GM11168 (cell line): ENCODE measurements at regions not wholly inside any gene's neighbourhood (a gene's known extent, or its start where the extent isn't known, plus 50 kb on each side); places are given as distances from the start of the nearest gene placed in this dataset.
"Not testable (repeated sequence)": the region's sequence is repeated elsewhere in the genome, so short reads cannot be mapped to it uniquely, and the experiment has no call there.

Source experiments
- in situ Hi-C: fragments of 300-500 bp; cut with MboI; formaldehyde crosslinking; loops from one replicate; pipeline ENCODE4 v1.12.0; 2022; ENCODE audit warnings: low sequenced_read_pairs; ENCODE audit not compliant: unreplicated experiment

DNA sequence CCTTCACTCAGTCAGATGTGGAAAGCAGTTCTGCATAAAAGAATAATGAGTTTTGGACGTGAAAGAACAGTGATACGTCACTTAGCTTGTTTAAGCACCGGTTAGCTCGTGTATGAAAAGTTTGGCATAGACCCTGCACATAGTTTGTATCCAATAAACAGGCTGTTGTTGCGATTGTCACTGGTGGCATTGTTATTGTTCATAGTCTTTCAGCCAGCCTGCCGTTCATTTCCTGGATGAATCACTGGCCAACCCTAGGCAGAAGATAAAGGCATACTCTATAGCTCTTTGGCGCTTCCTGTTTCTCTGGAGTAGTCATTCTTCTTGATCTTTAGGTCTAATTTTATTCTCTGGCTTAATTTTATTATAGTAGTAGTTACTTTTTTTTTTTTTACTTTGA, 57.8 kb upstream of the ANKRD30A start:
- in situ Hi-C loops: no loop called here

GRCh38 chr10:37062296-37062695, 63.1 kb upstream of the ANKRD30A start:
- in situ Hi-C loops: not testable (repeated sequence)

DNA sequence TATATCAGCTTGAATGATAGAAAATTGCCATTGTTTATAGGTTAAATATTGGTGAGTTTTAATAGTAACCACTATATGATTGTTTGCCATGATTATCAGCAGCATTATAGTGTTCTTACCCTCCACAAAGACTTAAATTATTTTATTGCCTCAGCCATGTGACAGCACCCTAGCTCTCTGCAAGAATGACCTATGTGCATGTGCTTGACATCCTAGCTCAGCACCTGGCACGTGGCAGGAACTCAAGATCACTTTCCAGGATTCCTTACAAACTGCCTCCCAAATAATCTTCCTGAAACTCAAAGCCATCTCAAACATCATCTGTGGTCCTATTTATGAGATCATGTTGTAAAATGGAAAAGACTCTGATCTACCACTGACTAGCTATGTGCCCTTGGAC, 68.1 kb upstream of the ANKRD30A start:
- in situ Hi-C loops: no loop called here

- in situ Hi-C loops: no loop called here
Measured at GRCh38 chr10:37053476-37053875, 71.9 kb upstream of the ANKRD30A start.

GRCh38 chr10:37049982-37050381, 75.4 kb upstream of the ANKRD30A start:
- in situ Hi-C loops: not testable (repeated sequence)

DNA sequence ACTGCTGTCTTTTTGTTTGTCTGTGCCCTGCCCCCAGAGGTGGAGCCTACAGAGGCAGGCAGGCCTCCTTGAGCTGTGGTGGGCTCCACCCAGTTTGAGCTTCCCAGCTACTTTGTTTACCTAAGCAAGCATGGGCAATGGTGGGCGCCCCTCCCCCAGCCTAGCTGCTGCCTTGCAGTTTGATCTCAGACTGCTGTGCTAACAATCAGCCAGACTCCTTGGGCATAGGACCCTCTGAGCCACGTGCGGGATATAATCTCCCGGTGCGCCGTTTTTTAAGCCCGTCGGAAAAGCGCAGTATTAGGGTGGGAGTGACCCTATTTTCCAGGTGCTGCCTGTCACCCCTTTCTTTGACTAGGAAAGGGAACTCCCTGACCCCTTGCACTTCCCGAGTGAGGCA, 81.1 kb upstream of the ANKRD30A start:
- in situ Hi-C loops: not testable (repeated sequence)

- in situ Hi-C loops: no loop called here
Measured at GRCh38 chr10:37035853-37036252, 89.5 kb upstream of the ANKRD30A start.

- in situ Hi-C loops: no loop called here
Measured at GRCh38 chr10:37015498-37015897, 109.9 kb upstream of the ANKRD30A start.

- in situ Hi-C loops: no loop called here
Measured at GRCh38 chr10:37010741-37011140, 114.7 kb upstream of the ANKRD30A start.

GRCh38 chr10:37008276-37008675, 117.1 kb upstream of the ANKRD30A start:
- in situ Hi-C loops: not testable (repeated sequence)

DNA sequence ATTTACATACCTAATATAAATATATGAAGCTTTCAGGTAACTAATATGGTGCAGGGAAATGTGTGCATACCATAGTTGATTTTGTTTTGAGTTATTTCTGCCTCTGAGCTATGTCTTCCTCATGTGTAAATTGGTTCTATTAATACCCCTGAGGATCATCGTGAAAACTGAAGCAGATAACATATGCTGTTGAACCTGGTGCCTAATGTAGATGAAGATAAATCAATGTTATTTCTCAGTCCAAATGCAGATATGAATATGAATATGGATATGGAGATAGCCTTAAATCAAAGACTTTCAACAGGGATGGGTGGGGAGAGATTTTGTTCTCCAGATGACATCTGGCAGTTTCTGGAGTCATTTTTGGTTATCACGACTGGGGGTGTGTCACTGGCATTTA, 122.3 kb upstream of the ANKRD30A start:
- in situ Hi-C loops: no loop called here

GRCh38 chr10:36995806-36996205, 129.6 kb upstream of the ANKRD30A start:
- in situ Hi-C loops: not testable (repeated sequence)

DNA sequence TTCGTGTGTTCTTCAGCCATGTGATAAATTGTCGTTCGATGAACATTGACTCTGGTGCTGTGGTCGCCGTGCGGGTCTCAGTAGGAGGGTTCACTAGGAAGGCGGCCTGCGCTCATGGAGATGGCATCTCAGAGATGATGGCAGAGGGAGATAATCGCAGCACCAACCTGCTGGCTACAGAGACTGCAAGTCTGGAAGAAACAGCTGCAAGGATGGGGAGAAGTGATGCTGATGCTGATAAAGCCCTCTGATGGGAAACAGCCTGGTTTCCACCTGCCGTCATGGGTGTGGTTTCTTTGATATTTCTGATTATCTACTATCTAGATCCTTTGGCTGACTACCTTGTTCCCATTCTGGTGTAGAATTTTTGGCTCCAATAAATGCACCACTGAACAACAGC, 130.5 kb upstream of the ANKRD30A start:
- in situ Hi-C loops: no loop called here

DNA sequence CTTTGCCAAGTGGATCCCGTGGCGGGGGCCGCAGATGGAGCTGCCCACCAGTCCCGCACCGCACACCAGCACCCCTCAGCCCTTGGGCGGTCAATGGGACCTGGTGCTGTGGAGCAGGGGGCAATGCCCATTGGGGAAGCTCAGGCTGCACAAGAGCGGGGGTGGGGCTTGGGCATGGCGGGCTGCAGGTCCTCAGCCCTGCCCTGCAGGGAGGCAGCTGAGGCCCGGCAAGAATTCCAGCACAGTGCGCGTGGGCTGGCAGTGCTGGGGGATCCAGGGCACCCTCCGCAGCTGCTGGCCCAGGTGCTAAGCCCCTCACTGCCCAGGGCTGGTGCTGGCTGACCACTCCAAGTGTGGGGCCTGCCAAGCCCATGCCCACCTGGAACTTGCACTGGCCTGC, 136.2 kb upstream of the ANKRD30A start:
- in situ Hi-C loops: no loop called here

DNA sequence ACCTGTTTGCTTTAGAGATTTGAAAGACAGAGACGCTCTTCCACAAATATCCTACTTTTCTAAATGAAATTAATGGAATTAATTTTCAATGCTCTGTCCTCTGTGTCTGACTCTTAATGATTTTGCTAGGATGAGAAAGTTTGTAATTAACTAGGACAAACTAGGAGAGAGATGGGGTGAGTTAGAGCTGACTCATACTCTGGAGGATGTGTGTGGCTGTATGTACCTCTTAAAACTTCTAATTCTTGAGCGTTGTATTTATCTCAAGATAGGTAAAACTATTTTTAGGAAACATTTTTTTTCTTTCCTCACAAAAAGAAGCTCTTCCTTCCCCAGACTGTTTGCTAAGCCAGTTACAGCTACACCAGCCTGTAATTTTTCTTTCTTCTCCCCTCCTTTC, 178.8 kb upstream of the ANKRD30A start:
- in situ Hi-C loops: no loop called here

GRCh38 chr10:36943544-36943943, 181.9 kb upstream of the ANKRD30A start:
- in situ Hi-C loops: no loop called here

GRCh38 chr10:36942616-36943015, 182.8 kb upstream of the ANKRD30A start:
- in situ Hi-C loops: no loop called here

GRCh38 chr10:36903040-36903439, 222.4 kb upstream of the ANKRD30A start:
- in situ Hi-C loops: no loop called here

DNA sequence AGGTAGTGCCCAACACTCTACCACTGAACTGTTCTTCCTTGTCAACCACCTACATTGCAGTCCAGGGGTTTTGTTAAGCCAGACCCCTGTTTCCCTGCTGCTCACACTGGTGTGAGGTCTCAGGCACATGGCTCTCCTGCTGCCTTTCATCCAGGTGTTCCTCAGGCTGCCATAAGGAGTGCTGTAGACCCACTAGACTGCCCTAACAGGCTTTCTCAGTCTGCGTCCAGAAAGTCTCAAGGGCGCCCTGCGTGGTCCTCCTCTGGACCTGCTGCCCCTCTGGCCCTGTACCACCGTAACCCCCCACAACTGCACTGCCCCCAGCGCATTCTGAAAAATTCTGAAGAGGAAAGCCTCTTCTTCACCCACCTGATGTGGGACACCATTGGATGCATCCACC, 225.7 kb upstream of the ANKRD30A start:
- in situ Hi-C loops: no loop called here

DNA sequence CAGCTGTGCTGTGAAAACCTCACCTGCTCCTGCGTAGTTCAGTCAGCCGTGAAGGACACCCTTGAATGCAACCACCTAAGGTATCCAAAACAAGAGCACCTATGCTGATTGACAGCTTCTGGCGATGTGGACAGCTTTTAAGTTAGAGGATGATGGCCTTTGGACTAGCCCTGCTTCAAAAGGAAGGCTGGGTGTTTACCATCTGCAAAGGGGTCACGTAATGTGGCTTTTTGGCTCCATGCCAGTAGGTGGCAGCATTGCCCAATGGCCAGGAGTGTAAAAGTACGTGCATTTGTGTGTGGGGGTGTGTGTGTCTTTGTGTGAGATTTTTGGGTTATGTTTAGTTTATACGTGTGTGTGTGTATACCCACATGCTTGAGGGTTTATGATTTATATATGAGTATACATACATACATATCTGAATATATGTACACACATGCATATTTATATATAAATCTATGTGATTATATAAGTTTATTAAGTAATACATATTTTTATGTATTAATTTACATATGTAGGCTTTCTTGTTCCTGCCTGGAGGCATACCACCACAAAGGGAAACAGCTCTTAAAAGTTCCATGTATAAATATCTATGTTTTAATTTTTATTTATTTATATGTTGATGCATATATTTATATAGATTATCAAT, 236.3 kb upstream of the ANKRD30A start:
- in situ Hi-C loops: no loop called here

DNA sequence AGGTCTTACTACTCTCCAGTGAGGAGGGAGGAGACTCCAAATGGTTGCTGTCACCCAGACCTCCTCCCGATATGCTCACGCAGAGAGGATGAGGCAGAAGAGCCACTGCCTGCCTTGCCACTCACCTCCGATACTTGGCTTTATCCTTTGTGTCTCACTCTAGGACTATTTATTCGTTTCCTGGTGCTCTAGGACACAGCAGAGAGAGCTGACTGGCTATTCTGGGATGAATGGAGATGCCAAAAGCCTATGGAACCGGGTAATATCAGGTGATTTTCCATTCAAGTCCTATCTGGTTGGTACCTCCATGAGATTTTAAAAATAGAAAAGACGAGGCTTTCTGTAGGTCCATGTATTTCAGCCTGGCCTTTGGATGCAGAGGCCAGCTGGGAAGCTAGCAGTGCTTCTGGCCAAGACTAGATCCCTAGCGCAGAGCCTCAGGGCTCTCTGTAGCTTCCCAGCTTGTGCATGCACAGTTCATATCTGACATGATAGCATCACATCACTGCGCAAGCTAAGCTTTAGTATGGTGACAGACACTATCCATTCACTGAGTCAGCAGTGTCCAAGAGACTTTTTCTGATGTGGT, 239.0 kb upstream of the ANKRD30A start:
- in situ Hi-C loops: no loop called here

GRCh38 chr10:36885746-36886145, 239.7 kb upstream of the ANKRD30A start:
- in situ Hi-C loops: no loop called here
